Epithelial cell of esophagus (primary cell): ENCODE measurements at regions not wholly inside any gene's neighbourhood (a gene's known extent, or its start where the extent isn't known, plus 50 kb on each side); places are given as distances from the start of the nearest gene placed in this dataset.
A peak's percentile ranks its signal among the peaks of the same experiment; 100 is the strongest.

ENCODE experiments used
- DNase-seq: peaks from one replicate; pipeline ENCODE4 v3.0.0; 2010; ENCODE audit warnings: low read depth
- H3K4me3 ChIP-seq: 2 replicates; pipeline ENCODE4 v1.5.1; 2011; ENCODE audit warnings: mild to moderate bottlenecking, low read length, control low read depth
- CTCF ChIP-seq: IDR thresholded peaks from 2 replicates; pipeline ENCODE4 v1.5.1; 2011; ENCODE audit warnings: low read depth, mild to moderate bottlenecking, low read length, control low read depth, inconsistent platforms; ENCODE audit not compliant: insufficient read depth; ENCODE audit errors: missing control alignments

GRCh38 chrX:99798936-99799335 lies 611.1 kb downstream of the PCDH19 start:
- no peak overlapping the region for H3K4me3 ChIP-seq
- DNase-seq: no peak
- no peak for TF ChIP-seq CTCF

DNA sequence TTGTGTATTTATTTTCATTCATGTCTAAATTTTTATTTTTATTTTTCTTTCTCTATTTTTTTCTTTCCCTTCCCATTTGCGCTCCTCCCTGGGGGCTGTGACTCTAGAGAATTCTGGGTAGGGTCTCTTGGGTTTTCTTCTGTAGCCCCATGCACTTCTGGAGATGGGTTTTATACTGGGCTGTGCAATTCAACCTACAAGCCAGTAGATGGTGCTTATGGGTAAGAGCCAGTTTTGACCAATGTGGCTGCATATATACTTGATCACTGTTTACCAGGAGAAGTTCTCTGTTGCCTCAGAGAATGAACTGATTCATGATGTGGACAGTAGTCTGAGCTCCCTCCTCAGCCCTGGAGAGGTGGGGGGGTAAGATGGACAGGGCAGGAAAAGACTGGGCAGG lies 614.6 kb downstream of the PCDH19 start:
- peak; percentile 0 for DNase-seq
- no peak for TF ChIP-seq CTCF
- no peak overlapping the region for H3K4me3 ChIP-seq

DNA sequence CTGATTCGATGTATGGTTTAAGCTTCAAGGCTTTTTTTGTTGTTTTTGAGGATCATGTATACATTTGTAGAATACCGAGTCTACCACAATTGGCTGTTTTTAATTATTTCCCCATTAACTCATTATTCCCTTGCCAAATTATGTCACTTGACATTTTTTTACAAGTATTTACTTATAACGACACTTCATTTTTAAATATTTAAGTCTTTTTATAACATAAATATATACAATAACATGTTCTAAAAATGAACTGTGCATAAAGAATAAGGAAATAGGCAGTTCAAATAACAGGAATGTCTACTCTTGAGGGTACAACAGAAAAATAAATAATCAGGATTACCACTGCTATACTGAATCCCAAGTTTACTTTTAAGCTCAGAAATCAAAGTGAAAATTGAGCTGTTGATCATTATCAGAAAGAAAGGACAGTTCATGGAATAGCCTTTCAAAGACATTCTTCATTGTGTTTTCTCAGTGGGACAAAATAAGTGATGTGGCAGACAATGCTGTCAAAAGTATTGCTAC lies 627.5 kb downstream of the PCDH19 start:
- DNase-seq: no peak
- TF ChIP-seq CTCF: no peak
- no peak overlapping the region for H3K4me3 ChIP-seq

- DNase-seq: no peak
- TF ChIP-seq CTCF: no peak
- no peak overlapping the region for H3K4me3 ChIP-seq
Measured at GRCh38 chrX:99777912-99778311, 632.2 kb downstream of the PCDH19 start.

DNA sequence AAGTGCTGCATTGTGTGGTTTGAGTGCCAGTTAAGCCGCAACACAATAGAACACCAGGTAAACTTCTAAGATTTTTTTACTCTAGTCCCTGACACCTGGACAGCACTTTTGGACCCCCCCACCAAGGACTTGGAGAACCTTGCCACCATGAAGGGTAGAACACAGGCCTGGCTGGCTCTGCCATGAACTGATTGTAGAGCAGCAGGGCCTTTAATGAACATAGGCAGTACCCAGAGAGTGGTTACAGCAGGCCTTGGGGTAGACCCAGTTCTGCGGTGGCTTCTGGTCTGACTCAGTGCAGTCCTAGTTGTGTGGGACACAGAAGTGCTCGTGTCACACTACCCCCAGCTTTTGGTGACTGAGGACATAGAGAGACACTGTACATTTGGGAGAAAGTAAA lies 648.3 kb downstream of the PCDH19 start:
- no peak for DNase-seq
- TF ChIP-seq CTCF: no peak
- H3K4me3 ChIP-seq: no peak overlapping the region

GRCh38 chrX:99752776-99753175 lies 657.3 kb downstream of the PCDH19 start:
- no peak overlapping the region for H3K4me3 ChIP-seq
- no peak for TF ChIP-seq CTCF
- no peak for DNase-seq

DNA sequence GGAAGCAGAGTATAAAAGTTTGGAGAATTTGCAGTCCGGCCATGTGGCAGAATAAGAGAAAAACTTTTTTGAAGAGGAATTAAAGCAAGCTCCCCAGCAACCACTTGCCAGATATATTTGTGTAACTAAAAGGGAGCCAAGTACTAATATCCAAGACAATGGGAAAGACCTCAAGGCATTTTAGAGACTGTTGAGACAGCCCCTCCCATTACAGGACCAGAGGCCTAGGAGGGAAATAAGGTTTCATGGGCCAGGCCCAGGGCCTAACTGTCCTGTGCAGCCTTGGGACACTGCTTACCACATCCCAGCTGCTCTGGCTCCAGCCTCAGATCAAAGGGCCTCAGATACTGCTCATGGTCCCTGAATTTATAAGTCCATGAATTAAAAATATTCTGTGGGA lies 659.4 kb downstream of the PCDH19 start:
- no peak overlapping the region for H3K4me3 ChIP-seq
- TF ChIP-seq CTCF: no peak
- DNase-seq: no peak
